GM12892 (cell line): ENCODE measurements at regions not wholly inside any gene's neighbourhood (a gene's known extent, or its start where the extent isn't known, plus 50 kb on each side); places are given as distances from the start of the nearest gene placed in this dataset.

Source experiments
- POLR2A ChIP-seq: IDR thresholded peaks from 2 replicates; pipeline ENCODE4 v1.6.1; 2011; ENCODE audit warnings: low read depth, low read length, control low read depth
- POLR2AphosphoS5 ChIP-seq: IDR thresholded peaks from 2 replicates; pipeline ENCODE4 v1.6.1; 2011; ENCODE audit warnings: low read depth, low read length, control low read depth
- TAF1 ChIP-seq: IDR thresholded peaks from 2 replicates; pipeline ENCODE4 v1.6.1; 2011; ENCODE audit warnings: low read depth, mild to moderate bottlenecking, control low read depth, low read length, borderline replicate concordance

- no peak for TF ChIP-seq POLR2AphosphoS5
- TF ChIP-seq TAF1: no peak
- no peak for TF ChIP-seq POLR2A
These were observed 82.5 kb upstream of the PITX2 start for GRCh38 chr4:110705440-110705782.
